GM19238 (cell line): ENCODE measurements at regions not wholly inside any gene's neighbourhood (a gene's known extent, or its start where the extent isn't known, plus 50 kb on each side); places are given as distances from the start of the nearest gene placed in this dataset.

Source experiments
- DNase-seq: peaks from one replicate; pipeline ENCODE4 v3.0.0; 2011; ENCODE audit warnings: low spot score; ENCODE audit not compliant: insufficient read length

DNA sequence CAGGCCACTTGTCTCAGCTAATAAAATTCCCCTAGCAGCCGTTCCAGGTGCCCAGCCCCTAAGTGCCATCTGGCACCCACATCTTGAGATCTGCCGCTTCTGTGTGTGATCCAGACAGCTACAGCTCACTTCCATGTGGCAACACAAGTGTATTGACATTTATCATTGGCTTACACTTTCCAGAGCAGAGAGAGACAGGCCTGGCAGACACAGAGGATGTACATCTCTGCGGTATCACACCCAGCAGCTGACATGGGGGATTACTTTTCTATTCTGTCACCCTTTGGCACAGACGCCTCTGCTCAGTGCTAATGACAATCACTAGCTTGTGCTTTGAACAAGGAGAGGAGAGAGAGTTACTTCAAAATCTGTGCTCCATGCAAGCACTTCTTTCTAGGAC lies 195.9 kb downstream of the KDR start:
- no peak for DNase-seq

DNA sequence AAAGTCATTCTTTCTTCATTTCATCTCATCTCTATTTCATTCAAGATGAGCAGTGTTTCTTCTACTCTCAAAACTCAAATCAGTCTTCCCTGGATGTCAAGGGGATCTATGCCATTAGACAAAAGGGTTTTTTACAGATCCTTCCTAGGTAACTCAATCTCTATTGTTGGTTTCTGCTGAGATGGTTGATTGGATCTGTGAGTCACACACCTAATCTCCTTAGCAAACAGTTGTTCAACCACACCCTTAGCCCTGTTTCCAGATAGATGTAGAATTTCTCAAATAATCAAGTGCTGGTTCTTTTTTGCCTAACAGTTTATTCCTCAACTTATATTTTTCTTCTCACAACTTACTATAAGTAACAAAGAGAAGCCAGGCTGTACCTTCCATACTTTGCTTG lies 200.5 kb downstream of the KDR start:
- no peak for DNase-seq

DNA sequence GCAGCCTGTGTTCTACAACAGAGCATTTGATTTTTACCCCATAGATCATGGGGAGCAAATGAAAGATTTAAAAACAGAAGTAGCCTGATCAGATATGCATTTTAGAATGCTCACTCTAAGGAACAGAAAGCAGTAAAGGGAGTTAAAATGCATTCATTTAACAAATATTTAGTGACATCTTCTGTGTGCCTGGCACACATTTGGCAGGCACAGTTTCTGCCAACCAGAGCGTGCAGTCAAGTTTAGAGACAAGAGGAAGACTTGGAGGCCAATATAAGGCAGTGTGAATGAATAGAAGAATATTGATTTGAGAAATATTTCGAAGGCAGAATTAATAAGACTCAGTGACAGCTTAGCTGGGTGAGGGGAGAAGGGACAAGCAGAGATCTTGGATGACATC lies 210.1 kb downstream of the KDR start:
- no peak for DNase-seq

DNA sequence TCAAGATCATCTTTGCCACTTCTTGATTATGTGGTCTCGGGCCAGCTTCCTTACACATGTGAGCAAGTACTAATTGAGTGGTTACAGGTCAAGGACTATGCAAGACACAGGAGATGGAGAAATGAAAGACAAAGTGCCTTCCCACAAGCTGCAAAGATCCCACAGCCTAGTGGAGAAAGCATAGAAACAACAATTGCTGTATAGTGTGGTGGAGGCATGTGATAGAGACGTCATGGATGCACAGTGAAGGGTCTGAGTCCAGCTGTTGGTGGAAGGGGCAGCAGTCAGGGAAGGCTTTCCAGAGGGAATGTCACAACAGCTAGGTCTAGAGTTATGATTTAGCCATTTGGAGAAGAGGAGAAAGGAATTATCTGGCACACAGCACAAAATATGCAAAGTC lies 210.6 kb downstream of the KDR start:
- no peak for DNase-seq

DNA sequence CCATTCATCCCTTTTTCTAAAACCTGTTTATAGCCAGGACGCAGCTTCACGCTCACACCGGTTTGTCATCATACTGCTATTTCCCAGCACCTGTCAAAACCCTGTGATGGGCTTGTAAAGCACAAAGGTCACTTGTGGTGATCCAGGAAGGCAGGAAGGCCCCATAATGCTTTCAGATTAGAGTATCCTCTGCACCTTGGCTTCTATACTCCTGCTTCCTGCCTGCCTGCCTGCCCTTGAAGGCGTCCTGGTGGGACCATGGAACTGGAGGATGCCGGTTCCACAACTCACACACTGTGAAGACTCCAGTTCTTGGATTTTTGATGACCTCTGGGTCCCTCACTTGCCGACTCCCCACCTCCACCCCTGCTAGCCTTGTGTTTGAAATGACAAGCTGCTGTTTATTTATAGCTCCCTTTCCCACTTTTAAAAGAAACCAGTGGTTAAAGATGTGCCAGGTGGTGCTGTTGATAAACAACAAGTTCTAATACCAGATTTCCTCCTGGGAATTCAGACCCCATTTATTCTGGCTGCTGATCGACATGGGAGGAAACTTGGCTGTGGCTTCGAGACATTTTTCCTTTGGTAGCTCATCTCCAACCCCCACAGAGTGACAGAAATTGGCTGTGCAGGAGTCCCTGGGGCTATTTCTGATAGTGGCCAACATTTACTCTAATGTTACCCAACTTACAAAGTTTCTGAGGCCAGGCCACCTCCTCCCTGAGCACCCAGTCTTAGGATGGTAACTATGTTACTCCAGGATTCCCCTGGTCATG lies 211.5 kb downstream of the KDR start:
- no peak for DNase-seq

DNA sequence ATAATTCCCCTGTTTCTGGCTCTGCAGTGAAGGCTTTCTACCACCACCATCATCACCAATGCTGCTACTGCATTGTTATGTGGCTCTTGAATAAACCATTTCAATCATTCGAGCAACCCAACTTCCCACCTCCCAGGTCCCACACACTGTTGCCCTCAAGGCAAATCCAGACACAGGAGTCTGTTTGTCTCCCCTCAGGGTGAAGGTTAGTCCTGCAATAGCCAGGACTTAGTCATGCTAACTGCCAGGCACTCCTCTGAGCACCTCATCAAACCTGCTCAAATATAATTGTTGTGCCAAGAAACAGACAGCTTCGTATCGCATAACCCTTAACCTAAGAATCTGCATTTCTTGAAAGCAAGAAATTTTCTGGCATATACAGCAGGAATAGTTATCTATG lies 213.2 kb downstream of the KDR start:
- DNase-seq = no peak

DNA sequence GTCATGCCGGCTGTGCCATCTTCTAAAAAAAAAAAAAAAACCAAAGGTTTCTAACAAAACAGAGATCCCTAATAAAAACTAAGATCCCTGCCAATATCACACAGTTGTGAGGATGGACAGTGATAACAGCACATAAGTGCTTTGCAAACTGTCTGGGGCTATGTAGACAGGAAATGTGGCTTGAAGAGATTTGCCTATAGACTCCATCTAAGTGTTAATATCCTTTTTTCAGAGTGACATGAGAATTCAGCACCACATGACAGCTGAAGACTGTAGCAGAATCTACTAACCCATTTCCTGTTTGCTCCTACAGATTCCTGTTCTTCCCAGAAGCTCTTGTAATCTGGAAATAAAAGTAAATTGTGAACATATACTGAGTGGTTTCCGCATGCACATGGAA lies 215.4 kb downstream of the KDR start:
- no peak for DNase-seq

DNA sequence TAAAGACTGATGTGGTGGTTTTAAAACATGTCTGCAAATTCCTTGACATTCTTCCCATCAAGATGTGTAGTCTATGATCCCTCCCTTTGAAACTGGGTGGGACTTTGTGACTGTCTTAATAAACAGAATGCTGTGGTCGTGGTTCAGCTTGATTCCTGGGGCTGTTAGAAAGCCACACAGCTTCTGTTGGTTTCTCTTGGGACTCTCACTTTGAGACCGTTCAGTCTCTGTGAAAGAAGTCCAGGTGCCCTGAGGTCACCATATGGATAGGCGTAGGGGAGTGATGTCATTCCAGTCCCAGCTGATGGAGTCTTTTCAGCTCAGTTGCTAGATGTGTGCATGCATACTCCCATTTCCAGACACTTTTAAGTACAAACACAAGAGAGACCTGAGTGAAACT lies 216.6 kb downstream of the KDR start:
- DNase-seq = peak; percentile 8

DNA sequence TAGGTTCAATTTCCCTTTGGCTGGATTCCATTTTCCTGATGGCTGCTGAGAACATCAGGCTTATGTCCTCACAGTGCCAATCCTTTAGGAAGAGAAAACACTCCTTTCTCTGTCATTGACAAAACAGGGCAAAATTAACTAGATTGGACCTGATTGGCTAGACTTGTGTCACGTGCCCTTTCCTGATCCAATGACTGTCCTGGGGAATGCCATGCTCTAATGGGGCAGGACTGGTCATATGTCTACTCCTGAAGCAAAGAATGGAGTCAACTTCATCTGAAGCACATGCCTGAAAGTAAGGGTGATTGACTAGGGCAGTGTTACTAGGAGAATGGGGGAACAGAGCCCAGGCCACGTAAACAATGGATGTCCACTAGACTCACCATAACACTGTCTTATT lies 220.4 kb downstream of the KDR start:
- DNase-seq = no peak

DNA sequence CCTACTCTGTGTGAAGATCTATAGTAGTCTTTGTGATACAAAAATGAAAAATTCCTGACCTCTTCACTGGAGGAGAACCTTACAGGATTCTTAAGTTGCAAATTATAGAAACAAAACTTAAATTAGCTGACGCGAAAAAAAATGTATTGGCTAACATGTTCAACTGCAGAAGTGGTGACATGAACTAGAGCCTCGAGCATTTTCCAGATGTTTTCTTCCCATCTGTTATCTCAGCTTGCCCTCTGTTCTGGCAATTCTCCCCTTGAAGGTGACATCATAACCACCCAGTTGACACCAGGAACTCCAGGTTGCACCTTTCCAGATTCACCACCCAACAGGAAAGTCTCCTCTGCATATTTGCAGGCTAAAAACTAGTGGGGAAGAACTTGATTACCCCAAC lies 222.4 kb downstream of the KDR start:
- no peak for DNase-seq

DNA sequence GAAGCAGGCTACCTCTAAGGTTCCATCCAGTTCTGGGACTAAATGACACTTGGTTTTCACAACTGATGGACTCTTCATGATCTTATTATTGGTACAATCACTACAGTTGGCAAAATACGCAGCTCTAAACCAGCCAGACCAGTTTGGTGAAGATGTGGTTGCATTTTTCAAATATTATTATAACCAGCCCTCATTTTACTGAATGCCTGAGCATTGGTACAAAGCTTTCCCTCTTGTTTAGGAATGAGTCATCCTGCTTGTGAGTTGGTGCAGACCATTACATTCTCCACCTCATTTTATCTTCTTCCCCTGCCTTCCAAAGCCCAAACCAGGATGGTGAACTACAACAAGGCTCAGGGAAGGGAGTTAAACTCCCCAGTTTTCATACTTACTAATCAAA lies 223.1 kb downstream of the KDR start:
- DNase-seq = no peak

DNA sequence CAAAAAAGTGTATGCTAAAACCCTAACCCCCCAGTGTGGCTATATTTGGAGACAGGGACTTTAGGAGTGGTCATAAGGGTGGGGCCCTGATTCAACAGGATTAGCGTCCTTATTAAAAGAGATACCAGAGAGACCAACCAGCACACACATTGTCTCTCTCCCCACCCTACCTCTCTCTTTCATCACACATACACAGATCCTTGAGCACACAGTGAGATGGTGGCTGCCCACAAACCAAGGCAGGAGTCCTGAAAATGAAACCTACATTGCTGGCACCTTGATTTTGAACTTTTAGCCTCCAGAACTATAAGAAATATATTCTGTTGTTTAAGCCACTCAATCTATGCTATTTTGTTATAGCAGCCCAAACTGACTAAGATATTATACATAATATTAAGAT lies 224.2 kb downstream of the KDR start:
- DNase-seq = no peak

DNA sequence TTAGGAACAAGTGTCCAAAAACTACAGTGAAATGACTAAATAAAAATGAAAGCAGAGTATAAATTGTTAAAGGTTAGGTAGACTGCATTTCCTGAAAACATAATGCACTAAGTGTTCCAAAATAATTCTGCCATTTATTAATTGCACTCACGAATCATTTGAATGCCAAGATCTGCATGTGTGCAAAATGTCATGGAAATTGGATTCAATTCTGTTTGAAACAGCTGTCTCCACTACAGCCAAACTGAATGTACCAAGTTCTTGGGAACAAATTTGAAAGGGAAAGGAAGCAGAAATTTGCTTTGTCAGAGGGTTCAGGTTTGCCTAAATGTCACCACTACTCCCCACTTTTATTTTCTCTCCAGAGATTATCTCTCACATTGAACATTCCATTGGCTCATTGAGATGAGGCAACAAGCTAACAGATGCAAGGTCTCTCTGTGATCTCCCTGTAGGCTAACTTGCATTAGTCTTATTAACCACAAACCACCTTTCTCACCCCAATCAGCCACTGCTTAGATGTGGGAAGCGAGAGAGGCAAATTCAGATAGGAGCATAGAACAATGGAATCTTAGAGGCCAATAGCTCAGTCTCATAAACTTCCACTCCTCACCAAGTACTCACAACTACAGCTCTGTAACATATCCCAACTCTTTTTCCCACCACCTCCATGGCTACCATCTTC lies 226.6 kb downstream of the KDR start:
- DNase-seq = no peak

DNA sequence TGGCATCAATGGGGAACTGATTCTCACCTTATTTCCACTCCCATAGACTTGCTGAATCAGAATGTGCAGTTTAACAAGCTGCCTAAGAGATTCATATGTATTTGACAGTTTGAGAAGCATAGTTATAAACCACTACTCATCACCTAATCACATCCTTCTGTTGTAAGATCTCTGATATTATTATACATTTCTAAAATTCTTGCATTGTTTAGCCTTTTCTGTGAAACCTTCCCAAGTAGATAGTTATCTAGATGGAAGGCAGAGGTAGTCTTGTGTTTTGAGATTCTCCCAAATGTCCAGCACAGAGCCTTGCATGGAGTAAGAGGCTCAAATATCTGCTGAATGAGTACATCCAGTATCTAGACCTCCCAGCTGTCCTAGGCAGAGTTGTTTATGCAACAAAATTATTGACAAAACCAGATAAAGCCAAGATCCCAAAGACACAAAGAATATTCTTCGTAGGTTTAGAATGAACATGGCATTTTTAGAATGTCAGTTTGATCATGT lies 227.3 kb downstream of the KDR start:
- no peak for DNase-seq

DNA sequence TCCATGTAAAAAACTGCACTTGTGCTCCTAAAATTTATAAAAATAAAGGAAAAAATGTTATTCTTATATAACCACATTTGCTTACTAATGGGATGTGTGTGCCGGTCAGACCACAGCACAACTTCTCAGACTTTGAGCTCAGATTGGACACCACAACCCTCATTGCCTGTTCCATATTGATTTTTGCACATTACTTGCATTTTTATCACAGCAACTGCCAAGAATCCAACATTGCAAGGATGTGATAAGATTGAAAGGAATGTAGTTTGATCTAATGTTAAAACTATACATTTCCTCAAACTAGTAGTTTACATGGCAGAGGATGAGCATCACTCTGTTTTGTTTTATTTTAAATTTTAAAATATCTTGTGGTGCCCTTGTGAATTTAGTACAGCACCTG lies 227.8 kb downstream of the KDR start:
- no peak for DNase-seq

DNA sequence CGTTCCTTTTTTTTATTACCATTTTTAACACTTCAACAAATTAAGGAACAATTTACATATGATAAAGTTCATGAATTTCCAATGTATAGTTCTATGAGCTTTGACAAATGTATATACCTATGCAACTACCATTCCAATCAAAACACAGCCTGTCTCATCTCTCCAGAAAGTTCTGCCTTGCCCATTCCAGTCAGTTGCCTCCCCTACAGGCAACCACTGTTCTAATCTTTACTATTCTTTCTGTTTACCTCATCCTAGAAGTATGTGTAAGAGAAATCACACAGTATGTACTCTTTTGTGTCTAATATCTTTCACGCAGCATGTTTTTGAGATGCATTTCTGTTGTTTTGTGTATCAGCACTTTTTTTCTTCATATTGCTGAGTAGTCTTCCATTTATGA lies 224.9 kb downstream of the KIT start:
- DNase-seq = no peak

DNA sequence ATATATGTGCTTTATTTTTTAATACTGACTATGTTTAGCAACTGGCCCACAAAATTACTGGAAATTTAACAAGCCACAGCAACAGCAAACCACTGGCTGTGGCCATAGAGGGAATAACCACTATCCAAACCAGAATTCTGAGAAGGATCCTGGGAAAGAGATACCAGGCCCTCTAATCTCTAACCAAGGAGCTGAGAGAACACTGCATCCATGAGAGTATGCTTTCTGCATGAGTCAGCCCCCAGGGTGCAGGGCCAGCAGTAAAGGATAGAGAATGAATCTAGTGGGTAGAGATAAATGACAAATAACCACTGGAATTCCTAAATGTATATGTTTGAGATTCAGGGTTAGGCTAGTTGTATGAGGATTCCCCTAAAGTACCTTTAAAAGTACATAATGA lies 221.8 kb downstream of the KIT start:
- DNase-seq = no peak

DNA sequence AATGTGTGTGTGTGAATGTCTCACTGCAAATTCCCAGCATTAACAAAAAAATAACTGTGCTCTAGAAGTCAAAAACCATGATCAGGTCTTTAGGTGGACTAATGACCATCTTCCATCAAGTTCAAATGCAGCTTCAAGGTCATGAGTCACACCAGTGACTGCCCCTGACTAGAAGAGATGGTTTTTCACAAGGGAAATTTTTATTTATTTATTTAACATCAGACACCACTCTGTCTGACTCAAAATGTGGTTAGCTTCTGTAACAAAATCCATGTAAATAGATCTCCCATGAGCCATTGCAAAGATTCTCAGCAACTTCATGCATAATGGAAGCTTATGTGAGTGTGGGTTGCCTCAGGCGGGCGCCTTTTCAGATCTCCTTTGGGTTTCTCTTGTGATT lies 219.2 kb downstream of the KIT start:
- no peak for DNase-seq

DNA sequence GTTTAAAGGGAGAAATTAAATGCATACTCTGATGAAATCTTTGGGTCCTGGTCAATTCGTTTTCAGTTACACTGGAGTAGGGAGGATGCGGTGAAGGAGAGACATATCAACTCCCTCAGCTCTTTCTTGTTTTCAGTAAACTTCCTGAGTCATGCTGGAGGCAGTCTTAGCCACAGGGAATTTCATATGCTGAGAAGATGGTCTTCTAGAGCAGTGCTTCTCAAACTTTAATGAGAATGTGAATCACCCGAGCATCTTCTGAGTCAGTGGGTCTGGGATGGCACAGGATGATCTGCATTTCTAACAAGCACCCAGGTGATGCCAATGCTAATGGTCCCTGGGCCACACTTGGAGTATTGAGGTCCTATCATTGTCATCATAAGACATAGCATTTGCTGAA lies 214.5 kb downstream of the KIT start:
- DNase-seq = no peak

DNA sequence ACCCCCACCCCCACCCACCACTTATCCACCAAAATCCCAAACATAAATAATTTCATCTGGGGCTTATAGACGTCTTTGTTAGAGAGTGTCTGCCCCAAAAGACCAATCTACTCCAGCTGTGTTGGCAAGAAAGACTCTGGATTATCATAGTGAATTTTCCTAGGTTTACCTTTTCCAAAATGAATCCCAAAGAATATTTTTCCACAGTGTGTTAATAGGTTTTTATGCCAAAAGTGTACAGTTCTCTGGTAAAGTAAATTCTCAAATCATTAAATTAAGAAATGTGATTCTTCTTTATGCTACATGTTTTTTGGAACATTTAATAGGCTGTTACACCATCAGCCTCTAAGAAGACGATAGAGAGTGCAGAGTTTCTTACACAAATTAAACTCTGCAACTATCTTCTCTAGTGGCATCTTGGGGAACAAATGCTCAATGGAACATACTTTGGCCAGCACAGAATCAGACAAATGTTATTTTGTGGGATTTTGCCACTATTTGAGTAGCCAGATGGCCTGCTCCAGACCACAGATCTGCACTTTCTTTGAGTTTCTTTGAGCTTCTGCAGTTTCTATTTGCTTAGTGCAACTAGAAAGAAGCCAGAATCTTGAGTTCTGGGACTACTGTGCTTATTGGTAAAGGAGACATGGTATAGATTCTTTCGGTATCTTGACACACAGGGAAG lies 206.0 kb downstream of the KIT start:
- no peak for DNase-seq

DNA sequence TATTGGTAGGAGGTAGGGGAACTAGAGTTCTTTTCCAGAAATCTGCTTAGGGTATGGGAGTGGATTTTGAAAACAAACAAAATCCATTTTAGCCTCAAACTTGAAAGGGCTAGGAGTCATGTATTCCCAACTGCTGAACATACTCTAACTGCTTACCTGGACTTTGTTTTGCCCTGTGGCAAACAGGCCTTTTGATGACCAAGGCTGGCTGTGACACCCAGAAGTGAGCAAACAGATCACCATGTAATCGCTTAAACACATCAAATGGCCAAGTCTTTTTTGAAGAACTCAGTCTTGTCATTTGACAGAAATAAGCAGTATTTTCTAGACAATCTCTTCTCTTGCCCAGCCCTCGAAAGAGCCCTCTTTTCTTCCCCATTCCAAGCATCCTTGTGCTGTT lies 203.4 kb downstream of the KIT start:
- DNase-seq = no peak

DNA sequence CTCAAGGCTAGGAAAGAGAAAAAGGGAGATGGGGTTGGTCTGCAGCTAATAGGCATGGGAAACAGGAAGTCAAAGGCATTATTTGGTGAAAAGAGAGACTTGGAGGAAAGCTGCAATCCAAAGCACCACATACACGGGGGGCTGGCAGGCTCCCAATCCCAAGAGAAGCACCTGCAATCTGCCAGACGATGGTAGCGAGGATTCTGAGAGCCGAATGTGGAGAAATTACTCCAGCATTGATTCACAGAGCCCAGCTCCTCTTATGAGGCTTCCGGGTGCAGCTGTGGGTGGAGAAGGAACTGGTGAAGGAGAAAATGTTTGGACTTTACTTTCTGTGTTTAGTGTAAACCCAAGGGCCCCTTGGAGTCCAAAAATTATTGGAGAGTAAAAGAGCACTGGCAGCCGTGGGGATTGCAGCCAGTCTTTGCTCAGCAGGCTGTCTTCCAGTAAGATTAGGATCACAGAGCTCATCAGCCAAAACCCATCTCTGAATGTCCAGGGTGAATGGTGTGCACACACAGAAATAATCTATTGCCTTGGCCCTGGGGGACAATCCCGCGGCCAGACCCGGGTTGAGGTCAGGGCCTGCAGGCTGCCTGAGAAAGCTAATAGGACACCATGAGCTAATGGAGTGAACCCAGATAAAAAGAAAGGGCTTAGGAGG lies 197.6 kb downstream of the KIT start:
- no peak for DNase-seq
